Stimulated activated CD4-positive, alpha-beta T cell treated with anti-CD3 and anti-CD28 coated beads, Interleukin-2, amount 100 ng/mL, for 4 hours (primary cell): ENCODE measurements at regions not wholly inside any gene's neighbourhood (a gene's known extent, or its start where the extent isn't known, plus 50 kb on each side); places are given as distances from the start of the nearest gene placed in this dataset.

ENCODE experiments used
- DNase-seq: peaks from one replicate; pipeline ENCODE4 v3.0.0-alpha.2; 2020; ENCODE audit warnings: low read depth

GRCh38 chr4:189265515-189265914, 675.2 kb upstream of the FRG1 start:
- no peak for DNase-seq

- DNase-seq = no peak
Observed at GRCh38 chr4:189267312-189267965, 673.2 kb upstream of the FRG1 start.

GRCh38 chr4:189278597-189279165, 662.0 kb upstream of the FRG1 start:
- no peak for DNase-seq

- no peak for DNase-seq
Observed at GRCh38 chr4:189279188-189279587, 661.5 kb upstream of the FRG1 start.

- DNase-seq = no peak
Observed at GRCh38 chr4:189285377-189285776, 655.3 kb upstream of the FRG1 start.

GRCh38 chr4:189291939-189292338, 648.7 kb upstream of the FRG1 start:
- DNase-seq = no peak

GRCh38 chr4:189293459-189293858, 647.2 kb upstream of the FRG1 start:
- DNase-seq = no peak

- no peak for DNase-seq
Observed at GRCh38 chr4:189294574-189294973, 646.1 kb upstream of the FRG1 start.

GRCh38 chr4:189299706-189300105, 641.0 kb upstream of the FRG1 start:
- no peak for DNase-seq

GRCh38 chr4:189301692-189302091, 639.0 kb upstream of the FRG1 start:
- DNase-seq = no peak

- no peak for DNase-seq
Observed at GRCh38 chr4:189302719-189303118, 638.0 kb upstream of the FRG1 start.

- DNase-seq = no peak
Observed at GRCh38 chr4:189304167-189304566, 636.5 kb upstream of the FRG1 start.

GRCh38 chr4:189304809-189305208, 635.9 kb upstream of the FRG1 start:
- DNase-seq = no peak

- no peak for DNase-seq
Observed at GRCh38 chr4:189305500-189305899, 635.2 kb upstream of the FRG1 start.

- DNase-seq = no peak
Observed at GRCh38 chr4:189311251-189311650, 629.4 kb upstream of the FRG1 start.

GRCh38 chr4:189313064-189313463, 627.6 kb upstream of the FRG1 start:
- no peak for DNase-seq

GRCh38 chr4:189313861-189314513, 626.7 kb upstream of the FRG1 start:
- no peak for DNase-seq

GRCh38 chr4:189322426-189322825, 618.2 kb upstream of the FRG1 start:
- DNase-seq = no peak

GRCh38 chr4:189341881-189342280, 598.8 kb upstream of the FRG1 start:
- no peak for DNase-seq

GRCh38 chr4:189355590-189355989, 585.1 kb upstream of the FRG1 start:
- DNase-seq = no peak

- DNase-seq = no peak
Observed at GRCh38 chr4:189362364-189362763, 578.3 kb upstream of the FRG1 start.

GRCh38 chr4:189364032-189364449, 576.6 kb upstream of the FRG1 start:
- no peak for DNase-seq

- DNase-seq = no peak
Observed at GRCh38 chr4:189365451-189365850, 575.2 kb upstream of the FRG1 start.

- no peak for DNase-seq
Observed at GRCh38 chr4:189367832-189368231, 572.8 kb upstream of the FRG1 start.
